K562 (cell line): ENCODE measurements at regions not wholly inside any gene's neighbourhood (a gene's known extent, or its start where the extent isn't known, plus 50 kb on each side); places are given as distances from the start of the nearest gene placed in this dataset.

Source experiments
- SRSF1 ChIP-seq: fragments of 200-400 bp; formaldehyde crosslinking; IDR thresholded peaks from 2 replicates; pipeline ENCODE4 v1.6.1; 2017; ENCODE audit warnings: mild to moderate bottlenecking, low read depth, low read length, moderate library complexity
- ZFP36 ChIP-seq: fragments of 150-350 bp; IDR thresholded peaks from 2 replicates; pipeline ENCODE4 v1.6.1; 2018; ENCODE audit warnings: low read length, low read depth; ENCODE audit not compliant: partially characterized antibody
- ZNF212 ChIP-seq: fragments of 450-650 bp; formaldehyde crosslinking; IDR thresholded peaks from 2 replicates; pipeline ENCODE4 v1.4.0; 2020; ENCODE audit warnings: mild to moderate bottlenecking
- TF ChIP-seq, protein P1 (sequence below): fragments of 250-450 bp; sonication (Bioruptor Pico); IDR thresholded peaks from 2 replicates; pipeline ENCODE4 v1.8.0; 2022; ENCODE audit warnings: inconsistent platforms
- TF ChIP-seq, protein P2 (sequence below): sonication (generic); formaldehyde crosslinking; IDR thresholded peaks from 2 replicates; pipeline ENCODE4 v1.8.1; 2023; ENCODE audit warnings: missing genetic modification reagents, mild to moderate bottlenecking, borderline replicate concordance
- TF ChIP-seq, protein P3 (sequence below): fragments of 250-450 bp; sonication (Bioruptor Pico); IDR thresholded peaks from 2 replicates; pipeline ENCODE4 v1.5.0; 2021; ENCODE audit warnings: mild to moderate bottlenecking, moderate library complexity
- TF ChIP-seq, protein P4 (sequence below): fragments of 450-650 bp; IDR thresholded peaks from 2 replicates; pipeline ENCODE4 v1.6.1; 2016; ENCODE audit warnings: low read depth, mild to moderate bottlenecking, moderate library complexity

DNA sequence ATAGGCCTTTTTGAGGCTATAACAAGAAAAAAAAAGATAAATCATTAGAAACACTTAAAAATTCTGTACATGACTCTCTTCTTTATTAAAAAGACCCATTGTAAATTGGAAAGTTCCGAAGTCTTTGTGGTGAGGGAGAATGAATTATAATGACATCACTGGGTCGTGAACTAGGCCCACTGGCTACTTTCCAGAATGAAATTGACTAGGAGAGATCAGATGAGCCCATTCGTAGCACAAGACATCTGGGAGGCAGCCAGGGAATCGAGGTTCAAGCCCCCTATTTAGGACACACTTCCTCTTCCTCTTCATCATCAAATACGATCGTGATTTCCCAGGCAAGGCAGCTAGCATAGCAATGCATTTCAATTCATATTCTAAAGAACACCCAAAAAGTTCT, 889.8 kb upstream of the NR2F2 start (continued):
- TF ChIP-seq, protein P1, sequence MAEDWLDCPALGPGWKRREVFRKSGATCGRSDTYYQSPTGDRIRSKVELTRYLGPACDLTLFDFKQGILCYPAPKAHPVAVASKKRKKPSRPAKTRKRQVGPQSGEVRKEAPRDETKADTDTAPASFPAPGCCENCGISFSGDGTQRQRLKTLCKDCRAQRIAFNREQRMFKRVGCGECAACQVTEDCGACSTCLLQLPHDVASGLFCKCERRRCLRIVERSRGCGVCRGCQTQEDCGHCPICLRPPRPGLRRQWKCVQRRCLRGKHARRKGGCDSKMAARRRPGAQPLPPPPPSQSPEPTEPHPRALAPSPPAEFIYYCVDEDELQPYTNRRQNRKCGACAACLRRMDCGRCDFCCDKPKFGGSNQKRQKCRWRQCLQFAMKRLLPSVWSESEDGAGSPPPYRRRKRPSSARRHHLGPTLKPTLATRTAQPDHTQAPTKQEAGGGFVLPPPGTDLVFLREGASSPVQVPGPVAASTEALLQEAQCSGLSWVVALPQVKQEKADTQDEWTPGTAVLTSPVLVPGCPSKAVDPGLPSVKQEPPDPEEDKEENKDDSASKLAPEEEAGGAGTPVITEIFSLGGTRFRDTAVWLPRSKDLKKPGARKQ: no peak
- TF ChIP-seq, protein P2, sequence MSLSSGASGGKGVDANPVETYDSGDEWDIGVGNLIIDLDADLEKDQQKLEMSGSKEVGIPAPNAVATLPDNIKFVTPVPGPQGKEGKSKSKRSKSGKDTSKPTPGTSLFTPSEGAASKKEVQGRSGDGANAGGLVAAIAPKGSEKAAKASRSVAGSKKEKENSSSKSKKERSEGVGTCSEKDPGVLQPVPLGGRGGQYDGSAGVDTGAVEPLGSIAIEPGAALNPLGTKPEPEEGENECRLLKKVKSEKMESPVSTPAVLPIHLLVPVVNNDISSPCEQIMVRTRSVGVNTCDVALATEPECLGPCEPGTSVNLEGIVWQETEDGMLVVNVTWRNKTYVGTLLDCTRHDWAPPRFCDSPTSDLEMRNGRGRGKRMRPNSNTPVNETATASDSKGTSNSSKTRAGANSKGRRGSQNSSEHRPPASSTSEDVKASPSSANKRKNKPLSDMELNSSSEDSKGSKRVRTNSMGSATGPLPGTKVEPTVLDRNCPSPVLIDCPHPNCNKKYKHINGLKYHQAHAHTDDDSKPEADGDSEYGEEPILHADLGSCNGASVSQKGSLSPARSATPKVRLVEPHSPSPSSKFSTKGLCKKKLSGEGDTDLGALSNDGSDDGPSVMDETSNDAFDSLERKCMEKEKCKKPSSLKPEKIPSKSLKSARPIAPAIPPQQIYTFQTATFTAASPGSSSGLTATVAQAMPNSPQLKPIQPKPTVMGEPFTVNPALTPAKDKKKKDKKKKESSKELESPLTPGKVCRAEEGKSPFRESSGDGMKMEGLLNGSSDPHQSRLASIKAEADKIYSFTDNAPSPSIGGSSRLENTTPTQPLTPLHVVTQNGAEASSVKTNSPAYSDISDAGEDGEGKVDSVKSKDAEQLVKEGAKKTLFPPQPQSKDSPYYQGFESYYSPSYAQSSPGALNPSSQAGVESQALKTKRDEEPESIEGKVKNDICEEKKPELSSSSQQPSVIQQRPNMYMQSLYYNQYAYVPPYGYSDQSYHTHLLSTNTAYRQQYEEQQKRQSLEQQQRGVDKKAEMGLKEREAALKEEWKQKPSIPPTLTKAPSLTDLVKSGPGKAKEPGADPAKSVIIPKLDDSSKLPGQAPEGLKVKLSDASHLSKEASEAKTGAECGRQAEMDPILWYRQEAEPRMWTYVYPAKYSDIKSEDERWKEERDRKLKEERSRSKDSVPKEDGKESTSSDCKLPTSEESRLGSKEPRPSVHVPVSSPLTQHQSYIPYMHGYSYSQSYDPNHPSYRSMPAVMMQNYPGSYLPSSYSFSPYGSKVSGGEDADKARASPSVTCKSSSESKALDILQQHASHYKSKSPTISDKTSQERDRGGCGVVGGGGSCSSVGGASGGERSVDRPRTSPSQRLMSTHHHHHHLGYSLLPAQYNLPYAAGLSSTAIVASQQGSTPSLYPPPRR (CRISPR knock-in tag): no peak
- TF ChIP-seq, protein P3, sequence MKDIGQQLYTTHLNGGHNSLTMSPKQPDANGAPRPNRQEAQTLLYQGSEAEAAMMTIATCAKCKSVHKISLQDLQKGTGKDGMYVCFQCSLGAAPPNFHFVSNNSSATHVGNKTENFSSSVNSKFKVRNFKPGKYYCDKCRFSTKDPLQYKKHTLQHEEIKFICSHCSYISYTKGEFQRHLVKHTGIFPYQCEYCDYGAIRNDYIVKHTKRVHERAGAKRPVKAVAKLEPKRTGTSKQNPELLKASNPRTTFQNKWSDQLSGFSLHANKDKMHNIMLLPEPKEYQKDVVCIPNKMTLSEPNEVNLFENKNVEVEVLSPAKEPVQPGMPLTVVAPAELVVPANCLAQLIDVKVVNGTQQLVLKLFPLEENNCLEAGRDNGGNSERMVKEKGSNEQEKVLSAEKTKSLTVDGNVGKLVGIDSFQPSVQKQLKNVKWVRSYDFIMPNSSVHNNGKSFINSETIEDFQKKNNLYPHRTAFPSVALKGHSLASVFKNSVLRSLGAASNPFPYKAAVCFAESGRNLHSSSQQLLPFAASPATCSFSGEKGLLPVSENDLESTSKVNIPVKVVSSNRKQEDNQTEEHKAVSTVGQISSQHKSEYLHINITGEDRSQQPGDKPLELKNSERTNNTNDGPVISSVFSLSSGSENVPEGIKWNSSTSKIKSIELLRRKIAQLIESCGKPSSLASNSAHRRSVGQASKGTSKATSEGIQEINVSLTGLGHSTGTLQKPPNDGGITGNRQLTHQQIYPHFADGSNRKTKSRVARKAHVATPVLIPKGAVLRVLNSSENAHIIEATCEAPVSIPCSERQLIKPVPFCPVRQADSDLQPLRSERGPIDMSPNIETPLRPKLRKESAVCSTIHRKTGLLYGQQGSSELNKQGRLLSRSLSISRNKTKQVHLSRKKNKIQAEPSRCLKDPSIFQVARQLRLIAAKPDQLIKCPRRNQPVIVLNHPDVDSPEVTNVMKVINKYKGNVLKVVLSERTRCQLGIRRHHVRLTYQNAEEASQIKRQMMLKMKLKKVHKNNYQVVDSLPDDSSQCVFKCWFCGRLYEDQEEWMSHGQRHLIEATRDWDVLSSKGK: no peak
- no peak for TF ChIP-seq ZNF212
- no peak for TF ChIP-seq ZFP36
- TF ChIP-seq, protein P4, sequence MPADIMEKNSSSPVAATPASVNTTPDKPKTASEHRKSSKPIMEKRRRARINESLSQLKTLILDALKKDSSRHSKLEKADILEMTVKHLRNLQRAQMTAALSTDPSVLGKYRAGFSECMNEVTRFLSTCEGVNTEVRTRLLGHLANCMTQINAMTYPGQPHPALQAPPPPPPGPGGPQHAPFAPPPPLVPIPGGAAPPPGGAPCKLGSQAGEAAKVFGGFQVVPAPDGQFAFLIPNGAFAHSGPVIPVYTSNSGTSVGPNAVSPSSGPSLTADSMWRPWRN: no peak
- TF ChIP-seq SRSF1: no peak
